ENCODE measurements at regions not wholly inside any gene's neighbourhood (a gene's known extent, or its start where the extent isn't known, plus 50 kb on each side); places are given as distances from the start of the nearest gene placed in this dataset.

DNA sequence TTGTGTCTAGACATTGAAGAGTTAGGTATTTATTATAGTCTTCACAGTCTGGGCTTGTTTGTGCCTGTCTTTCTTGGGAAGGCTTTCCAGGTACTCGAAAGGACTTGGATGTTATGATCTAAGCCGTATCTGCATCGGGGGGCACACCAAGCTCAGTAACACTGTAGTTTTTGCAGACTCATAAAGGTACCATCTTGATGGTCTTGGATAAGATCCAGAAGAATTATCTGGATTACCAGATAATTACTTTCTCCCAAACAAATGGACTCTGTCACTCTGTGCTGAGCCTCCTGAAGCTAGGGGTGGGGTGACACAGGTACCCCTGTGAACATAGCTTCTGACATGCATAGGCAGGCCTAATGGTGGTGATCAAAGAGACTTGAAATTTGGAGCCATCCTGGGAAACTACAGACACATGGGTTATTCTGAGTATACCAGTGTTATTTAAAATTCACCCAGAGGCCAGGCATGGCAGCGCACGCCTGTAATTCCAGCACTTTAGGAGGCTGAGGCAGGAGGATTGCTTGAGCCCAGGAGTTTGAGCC is 238.6 kb upstream of the TPM1 start:
- TF ChIP-seq CTCF (optimal IDR thresholded peaks at IDR 0.05 in 1 of 3, IDR thresholded peaks at IDR 0.05 in 1 of 3, conservative IDR thresholded peaks at IDR 0.05 in 1 of 3; ENCODE audit: extremely low read depth in 1 of 3, insufficient read depth in 2 of 3, low read length in 3 of 3) (no peak), EZH2 (IDR thresholded peaks at IDR 0.05; ENCODE audit: low read length) (no peak)

Measured in keratinocyte (primary cell).